HG03175 (cell line): ENCODE measurements at regions not wholly inside any gene's neighbourhood (a gene's known extent, or its start where the extent isn't known, plus 50 kb on each side); places are given as distances from the start of the nearest gene placed in this dataset.

Experiments
- ATAC-seq: cut with Tn5 transposase; IDR thresholded peaks from one replicate; pipeline ENCODE4 v1.9.1; 2021; ENCODE audit warnings: mild to moderate bottlenecking, moderate library complexity; ENCODE audit not compliant: unreplicated experiment

GRCh38 chr12:115519887-115520286 is 757.6 kb downstream of the MED13L start:
- no peak for ATAC-seq

- ATAC-seq = no peak
Observed at GRCh38 chr12:115519359-115519758, 758.1 kb downstream of the MED13L start.

GRCh38 chr12:115517913-115518312 is 759.6 kb downstream of the MED13L start:
- ATAC-seq = no peak

GRCh38 chr12:115511986-115512711 is 765.3 kb downstream of the MED13L start:
- ATAC-seq = no peak

GRCh38 chr12:115511305-115511704 is 766.2 kb downstream of the MED13L start:
- no peak for ATAC-seq

GRCh38 chr12:115508990-115509389 is 768.5 kb downstream of the MED13L start:
- ATAC-seq = no peak

- no peak for ATAC-seq
Observed at GRCh38 chr12:115507951-115508722, 769.4 kb downstream of the MED13L start.

- ATAC-seq = no peak
Observed at GRCh38 chr12:115507560-115507889, 770.0 kb downstream of the MED13L start.

- ATAC-seq = no peak
Observed at GRCh38 chr12:115506822-115507559, 770.5 kb downstream of the MED13L start.

GRCh38 chr12:115504306-115505290 is 772.9 kb downstream of the MED13L start:
- ATAC-seq = peak; percentile 70

GRCh38 chr12:115500872-115501271 is 776.6 kb downstream of the MED13L start:
- ATAC-seq = no peak

- ATAC-seq = no peak
Observed at GRCh38 chr12:115495300-115495699, 782.2 kb downstream of the MED13L start.

- no peak for ATAC-seq
Observed at GRCh38 chr12:115492553-115492952, 784.9 kb downstream of the MED13L start.

GRCh38 chr12:115491511-115492250 is 785.8 kb downstream of the MED13L start:
- ATAC-seq = no peak

GRCh38 chr12:115489253-115489652 is 788.2 kb downstream of the MED13L start:
- no peak for ATAC-seq

GRCh38 chr12:115485967-115486366 is 791.5 kb downstream of the MED13L start:
- no peak for ATAC-seq

- ATAC-seq = no peak
Observed at GRCh38 chr12:115485503-115485902, 792.0 kb downstream of the MED13L start.

GRCh38 chr12:115482943-115483342 is 794.5 kb downstream of the MED13L start:
- no peak for ATAC-seq

GRCh38 chr12:115481141-115481540 is 796.4 kb downstream of the MED13L start:
- no peak for ATAC-seq

GRCh38 chr12:115478505-115478904 is 794.5 kb upstream of the TBX3 start:
- no peak for ATAC-seq
